Smooth muscle cell (in vitro differentiated cells): ENCODE measurements at regions not wholly inside any gene's neighbourhood (a gene's known extent, or its start where the extent isn't known, plus 50 kb on each side); places are given as distances from the start of the nearest gene placed in this dataset.

Experiments
- DNase-seq: peaks from one replicate; lab custom pipeline; 2025; ENCODE audit not compliant: unreplicated experiment; lab: John Stamatoyannopoulos, UW
- H2AFZ ChIP-seq: fragments of 200-600 bp; sonication (generic); 2 replicates; pipeline ENCODE4 v1.6.0; 2016; ENCODE audit warnings: antibody characterized with exemption, low read depth, mild to moderate bottlenecking
- H3F3A ChIP-seq: fragments of 200-600 bp; sonication (generic); 2 replicates; pipeline ENCODE4 v1.6.0; 2017; ENCODE audit warnings: antibody characterized with exemption, low read depth
- H3K27ac ChIP-seq: fragments of 200-600 bp; sonication (generic); 2 replicates; pipeline ENCODE4 v1.5.1; 2016; ENCODE audit warnings: low read depth, mild to moderate bottlenecking
- H3K27me3 ChIP-seq: fragments of 200-600 bp; sonication (generic); 2 replicates; pipeline ENCODE4 v1.6.1; 2016; ENCODE audit warnings: low read depth, mild to moderate bottlenecking
- H3K36me3 ChIP-seq: fragments of 200-600 bp; sonication (generic); 2 replicates; pipeline ENCODE4 v1.5.1; 2016; ENCODE audit warnings: low read depth
- H3K4me1 ChIP-seq: fragments of 200-600 bp; sonication (generic); 2 replicates; pipeline ENCODE4 v1.5.1; 2016; ENCODE audit warnings: low read depth
- H3K4me2 ChIP-seq: fragments of 200-600 bp; sonication (generic); 2 replicates; pipeline ENCODE4 v1.6.0; 2016; ENCODE audit warnings: mild to moderate bottlenecking
- H3K4me3 ChIP-seq: fragments of 200-600 bp; sonication (generic); 2 replicates; pipeline ENCODE4 v1.5.1; 2016; ENCODE audit warnings: mild to moderate bottlenecking
- H3K79me2 ChIP-seq: fragments of 200-600 bp; sonication (generic); 2 replicates; pipeline ENCODE4 v1.6.0; 2016; ENCODE audit warnings: low read depth, mild to moderate bottlenecking
- H3K9ac ChIP-seq: fragments of 200-600 bp; sonication (generic); 2 replicates; pipeline ENCODE4 v1.6.0; 2016; ENCODE audit warnings: low read depth
- H3K9me3 ChIP-seq: fragments of 200-600 bp; sonication (generic); replicated peaks from 2 replicates; pipeline ENCODE4 v1.5.1; 2016; ENCODE audit warnings: low read depth
- H4K20me1 ChIP-seq: fragments of 200-600 bp; sonication (generic); 2 replicates; pipeline ENCODE4 v1.6.0; 2016; ENCODE audit warnings: low read depth
- CTCF ChIP-seq: fragments of 200-600 bp; sonication (generic); IDR thresholded peaks from 2 replicates; pipeline ENCODE4 v1.5.1; 2017; ENCODE audit warnings: borderline replicate concordance, mild to moderate bottlenecking, antibody characterized with exemption; ENCODE audit not compliant: insufficient read depth, poor library complexity, severe bottlenecking
- WGBS: methylation state at CpG from one replicate; pipeline ENCODE4 v1.1.7; 2016; ENCODE audit warnings: low lambda C conversion rate; 5-methylcytosine and 5-hydroxymethylcytosine counted together

- Histone ChIP-seq H3K9ac (no peak overlapping the region), H2AFZ (no peak overlapping the region), H3K4me1 (peaks cover 19% of the 10 kb centered on the region), H3K36me3 (no peaks in the 10 kb centered on the region), H3K79me2 (no peaks in the 10 kb centered on the region), H3F3A (peaks cover 11% of the 10 kb centered on the region), H3K27ac (no peak overlapping the region), H4K20me1 (no peaks in the 10 kb centered on the region), H3K27me3 (no peaks in the 10 kb centered on the region), H3K4me3 (no peak overlapping the region), H3K4me2 (peak overlapping the region; percentile 12), H3K9me3 (no peaks in the 10 kb centered on the region)
- DNase-seq: no peak
- WGBS: 50% methylated on average over 11 of the region's 11 CpGs
- TF ChIP-seq CTCF: no peak
These were observed 179.7 kb upstream of the SH3BP4 start for GRCh38 chr2:234771980-234772732.

DNA sequence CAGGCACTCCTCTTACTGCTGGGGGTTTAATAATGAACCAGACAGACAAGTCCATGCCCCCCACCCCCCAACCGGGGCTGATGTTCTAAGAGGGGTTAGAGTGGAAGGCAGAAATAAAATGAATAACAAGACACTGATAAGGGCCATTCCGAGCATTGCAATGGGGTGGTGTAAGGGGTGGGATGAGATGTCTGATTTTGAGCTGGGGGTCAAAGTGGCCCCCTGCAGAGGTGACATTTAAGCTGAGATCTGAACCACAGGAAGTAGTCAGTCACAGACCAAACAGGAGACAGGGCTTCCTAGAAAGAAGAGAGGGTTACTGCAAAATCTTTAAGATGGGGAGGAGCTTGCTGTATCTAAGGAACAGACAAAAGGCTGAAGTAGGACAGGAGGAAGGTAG is 180.6 kb upstream of the SH3BP4 start:
- no peaks in the 10 kb centered on the region for H3K9me3 ChIP-seq
- H2AFZ ChIP-seq: no peak overlapping the region
- no peak overlapping the region for H3K4me2 ChIP-seq
- no peak overlapping the region for H3K4me3 ChIP-seq
- TF ChIP-seq CTCF: no peak
- no peak for DNase-seq
- no peaks in the 10 kb centered on the region for H4K20me1 ChIP-seq
- 35% methylated on average over 2 of the region's 2 CpGs for WGBS
- no peaks in the 10 kb centered on the region for H3K36me3 ChIP-seq
- no peak overlapping the region for H3K9ac ChIP-seq
- H3F3A ChIP-seq: peaks cover 11% of the 10 kb centered on the region
- no peaks in the 10 kb centered on the region for H3K79me2 ChIP-seq
- peak overlapping the region; percentile 53 for H3K27ac ChIP-seq
- H3K4me1 ChIP-seq: peaks cover 19% of the 10 kb centered on the region
- no peaks in the 10 kb centered on the region for H3K27me3 ChIP-seq

DNA sequence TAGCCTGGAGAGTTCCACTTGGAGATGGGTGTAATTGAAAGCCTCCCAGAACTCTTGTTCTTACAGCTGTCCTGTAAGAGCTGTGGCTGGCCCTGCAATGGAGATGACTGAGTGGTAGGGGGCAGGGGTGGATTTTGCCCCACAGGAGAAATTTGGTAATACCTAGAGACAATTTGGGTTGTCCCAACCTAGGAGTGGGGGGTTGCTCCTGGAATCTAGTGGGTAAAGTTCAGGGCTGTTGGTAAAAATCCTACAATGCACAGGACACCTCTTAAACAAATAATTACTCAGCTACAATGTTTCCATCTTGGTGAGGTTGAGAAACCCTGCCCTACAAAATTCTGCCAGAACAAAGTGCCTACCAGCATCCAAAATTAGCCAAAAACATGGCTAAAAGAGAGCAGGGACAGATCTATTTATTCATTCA is 181.1 kb upstream of the SH3BP4 start:
- Histone ChIP-seq H3K4me2 (peak overlapping the region; percentile 19), H3F3A (peaks cover 11% of the 10 kb centered on the region), H3K9ac (no peak overlapping the region), H3K27ac (peak overlapping the region; percentile 53), H3K4me3 (no peak overlapping the region), H4K20me1 (no peaks in the 10 kb centered on the region), H3K27me3 (no peaks in the 10 kb centered on the region), H3K9me3 (no peaks in the 10 kb centered on the region), H2AFZ (no peak overlapping the region), H3K79me2 (no peaks in the 10 kb centered on the region), H3K36me3 (no peaks in the 10 kb centered on the region), H3K4me1 (peaks cover 19% of the 10 kb centered on the region)
- no peak for TF ChIP-seq CTCF
- DNase-seq: no peak

GRCh38 chr2:234770031-234770506 is 181.7 kb upstream of the SH3BP4 start:
- no peaks in the 10 kb centered on the region for H3K9me3 ChIP-seq
- H3K9ac ChIP-seq: no peak overlapping the region
- no peaks in the 10 kb centered on the region for H3K36me3 ChIP-seq
- H3K4me1 ChIP-seq: peaks cover 19% of the 10 kb centered on the region
- H3K27ac ChIP-seq: peak overlapping the region; percentile 53
- H3K79me2 ChIP-seq: no peaks in the 10 kb centered on the region
- no peak for DNase-seq
- no peak overlapping the region for H3K4me3 ChIP-seq
- H3K4me2 ChIP-seq: peak overlapping the region; percentile 19
- H4K20me1 ChIP-seq: no peaks in the 10 kb centered on the region
- no peaks in the 10 kb centered on the region for H3K27me3 ChIP-seq
- H3F3A ChIP-seq: peaks cover 11% of the 10 kb centered on the region
- TF ChIP-seq CTCF: no peak
- WGBS: 28% methylated on average over 11 of the region's 11 CpGs
- H2AFZ ChIP-seq: no peak overlapping the region
